Neuronal stem cell (in vitro differentiated cells): ENCODE measurements at regions not wholly inside any gene's neighbourhood (a gene's known extent, or its start where the extent isn't known, plus 50 kb on each side); places are given as distances from the start of the nearest gene placed in this dataset.

ENCODE experiments used
- DNase-seq: peaks from one replicate; pipeline ENCODE4 v3.0.0-alpha.2; 2013; ENCODE audit warnings: low spot score
- H2AFZ ChIP-seq: one replicate; pipeline ENCODE4 v1.6.1; 2013; ENCODE audit warnings: mild to moderate bottlenecking, low read length, inconsistent platforms
- H2AK5ac ChIP-seq: 2 replicates; pipeline ENCODE4 v1.6.1; 2013; ENCODE audit warnings: low read depth, mild to moderate bottlenecking, inconsistent platforms, low read length, moderate library complexity, mixed read lengths
- H2BK120ac ChIP-seq: 2 replicates; pipeline ENCODE4 v1.6.1; 2013; ENCODE audit warnings: low read depth, mild to moderate bottlenecking, inconsistent platforms, low read length, moderate library complexity, mixed read lengths
- H2BK12ac ChIP-seq: one replicate; pipeline ENCODE4 v1.6.1; 2013; ENCODE audit warnings: low read length, inconsistent platforms
- H2BK15ac ChIP-seq: 2 replicates; pipeline ENCODE4 v1.6.1; 2013; ENCODE audit warnings: mild to moderate bottlenecking, low read length, inconsistent platforms, mixed read lengths
- H2BK5ac ChIP-seq: one replicate; pipeline ENCODE4 v1.6.1; 2013; ENCODE audit warnings: inconsistent platforms, mild to moderate bottlenecking, low read length, moderate library complexity
- H3K14ac ChIP-seq: one replicate; pipeline ENCODE4 v1.6.1; 2013; ENCODE audit warnings: low read length, inconsistent platforms
- H3K18ac ChIP-seq: 2 replicates; pipeline ENCODE4 v1.6.1; 2013; ENCODE audit warnings: low read length, inconsistent platforms
- H3K23ac ChIP-seq: 2 replicates; pipeline ENCODE4 v1.6.1; 2013; ENCODE audit warnings: low read depth, mild to moderate bottlenecking, mixed read lengths, low read length, inconsistent platforms; ENCODE audit not compliant: poor library complexity
- H3K27ac ChIP-seq: replicated peaks from 3 replicates; pipeline ENCODE4 v1.5.1; 2013; ENCODE audit warnings: low read length, inconsistent platforms
- H3K27me3 ChIP-seq, 3 experiments: 2 replicates each; pipeline ENCODE4 v1.6.1; 2013; ENCODE audit warnings: low read length in 3 of 3, mild to moderate bottlenecking in 2 of 3, inconsistent platforms in 1 of 3, low read depth in 1 of 3, mixed read lengths in 1 of 3, moderate library complexity in 1 of 3; ENCODE audit not compliant: control insufficient read depth in 3 of 3, insufficient read depth in 3 of 3
- H3K36me3 ChIP-seq, 2 donors: replicated peaks in 1 of 2; 2 replicates each; pipeline ENCODE4 v1.6.1; 2013; ENCODE audit warnings: low read length in 2 of 2; ENCODE audit not compliant: control insufficient read depth in 2 of 2, insufficient read depth in 2 of 2
- H3K4ac ChIP-seq: 2 replicates; pipeline ENCODE4 v1.6.1; 2013; ENCODE audit warnings: inconsistent platforms, mild to moderate bottlenecking, low read length, moderate library complexity
- H3K4me1 ChIP-seq, 2 donors: 1 replicate in 1 of 2; 2 replicates in 1 of 2; pipeline ENCODE4 v1.6.1; 2013; ENCODE audit warnings: low read length in 2 of 2, low read depth in 1 of 2; ENCODE audit not compliant: control insufficient read depth in 2 of 2, insufficient read depth in 1 of 2
- H3K4me2 ChIP-seq: one replicate; pipeline ENCODE4 v1.6.1; 2013; ENCODE audit warnings: mild to moderate bottlenecking, low read length, inconsistent platforms; ENCODE audit not compliant: insufficient read depth, poor library complexity, severe bottlenecking
- H3K4me3 ChIP-seq, 2 donors: 2 replicates each; pipeline ENCODE4 v1.5.1; 2013; ENCODE audit warnings: low read length in 2 of 2, mild to moderate bottlenecking in 2 of 2, inconsistent platforms in 1 of 2, moderate library complexity in 1 of 2
- H3K79me1 ChIP-seq: one replicate; pipeline ENCODE4 v1.6.1; 2013; ENCODE audit warnings: low read depth, mild to moderate bottlenecking, inconsistent platforms, low read length, moderate library complexity
- H3K9ac ChIP-seq: one replicate; pipeline ENCODE4 v1.6.1; 2013; ENCODE audit warnings: mild to moderate bottlenecking, low read depth, low read length, inconsistent platforms; ENCODE audit not compliant: poor library complexity
- H3K9me3 ChIP-seq, 2 donors: replicated peaks in 1 of 2; 2 replicates each; pipeline versions ENCODE3 to v1.6.1; 2013; ENCODE audit warnings: low read length in 2 of 2, mild to moderate bottlenecking in 2 of 2, inconsistent platforms in 1 of 2, low read depth in 1 of 2, mixed read lengths in 1 of 2, moderate library complexity in 1 of 2; ENCODE audit not compliant: control insufficient read depth in 2 of 2, insufficient read depth in 1 of 2
- H4K8ac ChIP-seq: one replicate; pipeline ENCODE4 v1.6.1; 2013; ENCODE audit warnings: low read depth, mild to moderate bottlenecking, inconsistent platforms, low read length, moderate library complexity
- H4K91ac ChIP-seq: one replicate; pipeline ENCODE4 v1.6.1; 2013; ENCODE audit warnings: low read length, low read depth, mild to moderate bottlenecking, inconsistent platforms; ENCODE audit not compliant: poor library complexity
- WGBS, 2 donors: extraction: QIAGEN DNeasy Blood & Tissue Kit; methylation state at CpG; one replicate each; pipeline ENCODE4 v1.1.7; 2013; ENCODE audit warnings: missing lambda C conversion rate in 2 of 2, mixed read lengths in 1 of 2; ENCODE audit not compliant: insufficient read length in 2 of 2, insufficient replicate concordance in 1 of 2; ENCODE audit errors: extremely low coverage in 2 of 2; 5-methylcytosine and 5-hydroxymethylcytosine counted together

DNA sequence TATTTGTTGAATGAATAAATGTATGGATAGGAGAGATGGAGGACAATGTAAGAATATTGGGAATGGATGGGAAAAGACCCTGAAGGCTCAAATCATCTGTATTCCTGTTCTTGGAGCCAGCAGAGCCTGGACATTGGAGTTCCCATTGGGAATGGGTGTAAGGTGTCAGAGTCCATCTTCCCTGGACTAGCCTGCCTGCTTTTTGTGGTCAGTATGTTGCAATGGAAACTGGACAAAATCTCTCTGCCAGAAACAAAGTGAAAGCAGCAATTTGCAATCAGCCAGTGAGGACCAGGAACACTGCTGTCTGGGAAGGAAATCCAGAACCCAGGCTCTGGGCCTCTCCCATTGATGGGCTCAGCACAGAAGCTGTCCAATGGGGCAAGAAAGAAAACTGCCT, 83.5 kb upstream of the SKOR2 start:
- Histone ChIP-seq H3K14ac (no peak overlapping the region), H4K91ac (no peak overlapping the region), H3K27me3 (no peaks in the 10 kb centered on the region), H4K8ac (no peak overlapping the region), H2BK5ac (no peak overlapping the region), H2BK15ac (no peak overlapping the region), H3K4ac (no peak overlapping the region), H2AK5ac (no peak overlapping the region), H3K79me1 (no peaks in the 10 kb centered on the region), H3K18ac (no peak overlapping the region), H2AFZ (no peak overlapping the region), H3K27ac (no peak overlapping the region), H3K36me3 (no peaks in the 10 kb centered on the region), H3K4me2 (no peak overlapping the region), H3K4me3 (no peak overlapping the region), H3K9me3 (no peaks in the 10 kb centered on the region), H3K4me1 (peaks cover 0 to 7% of the 10 kb centered on the region in 2 donors), H3K9ac (no peak overlapping the region), H3K23ac (no peak overlapping the region), H2BK12ac (no peak overlapping the region), H2BK120ac (no peak overlapping the region)
- DNase-seq: no peak

DNA sequence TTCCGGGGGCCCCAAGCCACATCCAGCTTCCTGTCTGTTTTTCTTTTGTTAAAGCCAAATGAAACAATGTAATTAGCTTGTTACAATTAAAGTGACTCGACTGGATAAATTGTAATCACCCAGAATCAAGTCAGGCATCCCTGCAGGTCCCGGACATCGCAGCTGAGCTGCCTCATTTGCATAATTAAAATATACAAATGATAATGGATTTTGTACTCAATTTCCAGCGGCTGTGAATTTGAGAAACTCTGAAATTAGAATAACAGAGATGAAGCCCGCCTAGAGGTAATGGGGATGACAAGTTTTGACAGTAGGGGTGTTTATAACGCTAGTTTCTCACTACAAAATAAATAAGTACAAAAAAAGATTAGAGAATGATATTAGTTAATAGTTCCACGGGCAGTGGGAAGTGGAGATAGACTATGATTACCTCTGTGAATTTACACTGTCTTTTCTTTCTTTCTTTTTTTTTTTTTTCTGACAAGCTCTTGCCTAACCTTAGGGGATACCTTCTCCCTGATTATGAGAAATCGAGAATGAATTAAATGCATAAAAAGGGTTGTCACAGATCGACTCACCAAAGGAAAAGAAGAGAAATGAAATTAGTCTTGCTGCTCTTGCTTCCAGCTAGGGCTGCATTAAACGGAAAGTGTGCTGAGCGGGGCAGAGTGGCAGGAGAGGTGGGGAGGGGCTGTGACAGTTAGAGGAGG, 82.6 kb upstream of the SKOR2 start:
- Histone ChIP-seq H3K4ac (no peak overlapping the region), H4K8ac (no peak overlapping the region), H3K23ac (no peak overlapping the region), H2BK12ac (no peak overlapping the region), H3K27me3 (no peaks in the 10 kb centered on the region), H3K79me1 (no peaks in the 10 kb centered on the region), H2AK5ac (no peak overlapping the region), H2BK120ac (no peak overlapping the region), H2BK5ac (no peak overlapping the region), H3K14ac (no peak overlapping the region), H3K4me3 (no peak overlapping the region), H3K4me2 (no peak overlapping the region), H3K18ac (no peak overlapping the region), H4K91ac (no peak overlapping the region), H3K9me3 (no peaks in the 10 kb centered on the region), H3K36me3 (no peaks in the 10 kb centered on the region), H3K27ac (no peak overlapping the region), H2AFZ (no peak overlapping the region), H3K9ac (no peak overlapping the region), H3K4me1 (peaks cover 0 to 7% of the 10 kb centered on the region in 2 donors), H2BK15ac (no peak overlapping the region)
- WGBS, 2 donors: no CpG with 5 or more reads among the region's 12 CpGs
- DNase-seq: no peak

DNA sequence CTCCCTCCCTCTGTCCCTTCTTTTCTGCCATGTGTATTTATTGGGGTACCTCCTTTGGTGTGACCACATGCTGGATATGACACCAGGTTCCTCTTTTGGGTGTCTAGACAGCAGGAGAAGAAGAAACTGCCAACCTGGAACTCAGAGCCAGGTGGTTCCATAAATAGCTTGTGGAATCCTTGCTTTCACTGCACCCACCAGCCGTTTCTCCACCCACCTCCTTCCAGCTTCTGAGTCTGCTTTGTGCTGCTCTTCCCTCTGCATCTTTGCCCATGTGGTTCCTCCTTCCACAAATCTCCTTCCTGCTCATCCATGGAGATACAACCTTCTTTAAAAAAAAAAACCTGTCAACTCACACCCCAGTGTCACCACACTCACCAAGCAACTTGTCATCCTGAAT, 80.2 kb upstream of the SKOR2 start:
- Histone ChIP-seq H3K27ac (no peak overlapping the region), H2BK120ac (no peak overlapping the region), H2AFZ (no peak overlapping the region), H3K9me3 (no peaks in the 10 kb centered on the region), H2BK15ac (no peak overlapping the region), H2BK5ac (no peak overlapping the region), H2BK12ac (no peak overlapping the region), H2AK5ac (no peak overlapping the region), H3K18ac (no peak overlapping the region), H3K23ac (no peak overlapping the region), H3K36me3 (no peaks in the 10 kb centered on the region), H3K79me1 (no peaks in the 10 kb centered on the region), H4K8ac (no peak overlapping the region), H3K4me1 (peaks cover 0 to 7% of the 10 kb centered on the region in 2 donors), H3K27me3 (no peaks in the 10 kb centered on the region), H3K14ac (no peak overlapping the region), H4K91ac (no peak overlapping the region), H3K4me2 (no peak overlapping the region), H3K9ac (no peak overlapping the region), H3K4me3 (no peak overlapping the region), H3K4ac (no peak overlapping the region)
- no peak for DNase-seq
- WGBS, 2 donors: no CpG with 5 or more reads among the region's 1 CpG

DNA sequence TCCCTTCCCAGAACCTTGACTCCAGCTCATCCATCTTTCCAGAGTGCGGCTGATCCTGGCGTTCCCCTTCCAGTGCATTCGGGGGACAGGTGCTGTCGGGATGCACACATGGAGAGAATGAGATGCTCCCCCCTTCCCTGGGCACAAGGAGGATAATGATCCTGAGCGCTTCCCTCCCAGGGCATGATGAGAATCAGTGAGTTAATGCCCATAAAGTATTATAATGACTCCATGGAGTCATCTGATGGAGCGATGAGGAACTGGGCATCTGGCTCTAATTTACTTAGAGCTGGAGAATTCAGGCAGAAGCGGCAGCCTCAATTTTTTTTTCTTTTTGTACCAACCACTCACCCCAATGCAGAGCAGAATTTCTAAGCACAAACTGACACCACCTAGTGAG, 79.6 kb upstream of the SKOR2 start:
- no peak overlapping the region for H3K18ac ChIP-seq
- no peak overlapping the region for H2BK12ac ChIP-seq
- H2BK5ac ChIP-seq: no peak overlapping the region
- H2BK15ac ChIP-seq: no peak overlapping the region
- peak overlapping the region in 1 of 2 donors; percentile 42 for H3K4me3 ChIP-seq
- no peak overlapping the region for H4K8ac ChIP-seq
- no peak overlapping the region for H3K4ac ChIP-seq
- H2BK120ac ChIP-seq: no peak overlapping the region
- no peak overlapping the region for H3K4me2 ChIP-seq
- no CpG with 5 or more reads among the region's 7 CpGs for WGBS, 2 donors
- H3K27me3 ChIP-seq: no peaks in the 10 kb centered on the region
- H3K27ac ChIP-seq: no peak overlapping the region
- DNase-seq: no peak
- peaks cover 0 to 7% of the 10 kb centered on the region in 2 donors for H3K4me1 ChIP-seq
- no peak overlapping the region for H4K91ac ChIP-seq
- H3K9ac ChIP-seq: no peak overlapping the region
- no peak overlapping the region for H3K23ac ChIP-seq
- H2AFZ ChIP-seq: no peak overlapping the region
- H3K9me3 ChIP-seq: no peaks in the 10 kb centered on the region
- H3K14ac ChIP-seq: no peak overlapping the region
- H3K79me1 ChIP-seq: no peaks in the 10 kb centered on the region
- no peak overlapping the region for H2AK5ac ChIP-seq
- no peaks in the 10 kb centered on the region for H3K36me3 ChIP-seq
